Osteocyte (in vitro differentiated cells): ENCODE measurements at regions not wholly inside any gene's neighbourhood (a gene's known extent, or its start where the extent isn't known, plus 50 kb on each side); places are given as distances from the start of the nearest gene placed in this dataset.

Experiments used
- DNase-seq: peaks from one replicate; pipeline ENCODE4 v3.0.0; 2021; ENCODE audit warnings: mixed read lengths; ENCODE audit not compliant: unreplicated experiment; ENCODE audit errors: extremely low spot score
- H3K27ac Mint-ChIP-seq: one replicate; pipeline ENCODE4 v1.8.0; 2021; ENCODE audit warnings: mild to moderate bottlenecking, mixed read lengths; ENCODE audit not compliant: unreplicated experiment
- H3K27me3 Mint-ChIP-seq: one replicate; pipeline ENCODE4 v1.8.0; 2021; ENCODE audit warnings: mixed read lengths; ENCODE audit not compliant: unreplicated experiment
- H3K36me3 Mint-ChIP-seq: one replicate; pipeline ENCODE4 v1.8.0; 2021; ENCODE audit warnings: mixed read lengths; ENCODE audit not compliant: unreplicated experiment
- H3K4me1 Mint-ChIP-seq: one replicate; pipeline ENCODE4 v1.8.0; 2021; ENCODE audit warnings: mixed read lengths; ENCODE audit not compliant: unreplicated experiment
- H3K4me3 Mint-ChIP-seq: one replicate; pipeline ENCODE4 v1.8.0; 2021; ENCODE audit warnings: mild to moderate bottlenecking, moderate library complexity, mixed read lengths; ENCODE audit not compliant: unreplicated experiment
- H3K9me3 Mint-ChIP-seq: one replicate; pipeline ENCODE4 v1.8.0; 2021; ENCODE audit warnings: mixed read lengths; ENCODE audit not compliant: unreplicated experiment
- TF ChIP-seq, protein P1 (sequence below): fragments of 200-600 bp; sonication (generic); IDR thresholded peaks from 2 replicates; pipeline ENCODE4 v1.5.0; 2021; ENCODE audit warnings: antibody characterized with exemption, mild to moderate bottlenecking, moderate library complexity

DNA sequence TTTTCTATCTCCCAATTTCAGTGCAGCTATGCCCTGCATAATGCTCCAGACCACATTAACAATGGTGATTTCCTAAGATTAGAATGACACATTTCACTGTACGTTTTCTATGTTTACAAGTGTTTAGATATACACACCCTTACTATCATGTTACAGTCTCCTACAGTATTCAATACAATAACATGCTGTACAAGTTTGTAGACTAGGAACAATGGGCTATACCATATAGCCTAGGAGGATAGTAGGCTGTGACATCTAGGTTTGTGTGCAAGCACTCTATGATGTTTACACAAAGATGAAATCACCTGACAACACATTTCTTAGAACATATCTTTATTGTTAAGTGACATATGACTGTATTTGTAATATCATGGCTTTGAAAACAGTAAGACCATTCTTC is 1435.6 kb upstream of the NUDT12 start:
- Mint-ChIP-seq H3K36me3 (no peaks in the 10 kb centered on the region), H3K9me3 (peaks cover 1% of the 10 kb centered on the region), H3K4me3 (no peak overlapping the region), H3K27me3 (no peaks in the 10 kb centered on the region), H3K27ac (no peak overlapping the region), H3K4me1 (no peaks in the 10 kb centered on the region)
- DNase-seq = no peak
- TF ChIP-seq, protein P1, sequence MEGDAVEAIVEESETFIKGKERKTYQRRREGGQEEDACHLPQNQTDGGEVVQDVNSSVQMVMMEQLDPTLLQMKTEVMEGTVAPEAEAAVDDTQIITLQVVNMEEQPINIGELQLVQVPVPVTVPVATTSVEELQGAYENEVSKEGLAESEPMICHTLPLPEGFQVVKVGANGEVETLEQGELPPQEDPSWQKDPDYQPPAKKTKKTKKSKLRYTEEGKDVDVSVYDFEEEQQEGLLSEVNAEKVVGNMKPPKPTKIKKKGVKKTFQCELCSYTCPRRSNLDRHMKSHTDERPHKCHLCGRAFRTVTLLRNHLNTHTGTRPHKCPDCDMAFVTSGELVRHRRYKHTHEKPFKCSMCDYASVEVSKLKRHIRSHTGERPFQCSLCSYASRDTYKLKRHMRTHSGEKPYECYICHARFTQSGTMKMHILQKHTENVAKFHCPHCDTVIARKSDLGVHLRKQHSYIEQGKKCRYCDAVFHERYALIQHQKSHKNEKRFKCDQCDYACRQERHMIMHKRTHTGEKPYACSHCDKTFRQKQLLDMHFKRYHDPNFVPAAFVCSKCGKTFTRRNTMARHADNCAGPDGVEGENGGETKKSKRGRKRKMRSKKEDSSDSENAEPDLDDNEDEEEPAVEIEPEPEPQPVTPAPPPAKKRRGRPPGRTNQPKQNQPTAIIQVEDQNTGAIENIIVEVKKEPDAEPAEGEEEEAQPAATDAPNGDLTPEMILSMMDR = no peak

- TF ChIP-seq, protein P1 = no peak
- H3K4me1 Mint-ChIP-seq = no peaks in the 10 kb centered on the region
- peaks cover 5% of the 10 kb centered on the region for H3K36me3 Mint-ChIP-seq
- H3K9me3 Mint-ChIP-seq = peaks cover 25% of the 10 kb centered on the region
- no peaks in the 10 kb centered on the region for H3K27me3 Mint-ChIP-seq
- no peak overlapping the region for H3K27ac Mint-ChIP-seq
- DNase-seq = no peak
- H3K4me3 Mint-ChIP-seq = no peak overlapping the region
These were observed 1424.5 kb upstream of the NUDT12 start for GRCh38 chr5:104987074-104987473.

GRCh38 chr5:104977529-104977928 is 1414.9 kb upstream of the NUDT12 start:
- no peak for DNase-seq
- peaks cover 2% of the 10 kb centered on the region for H3K36me3 Mint-ChIP-seq
- no peaks in the 10 kb centered on the region for H3K27me3 Mint-ChIP-seq
- no peaks in the 10 kb centered on the region for H3K4me1 Mint-ChIP-seq
- H3K4me3 Mint-ChIP-seq = no peak overlapping the region
- no peak overlapping the region for H3K27ac Mint-ChIP-seq
- TF ChIP-seq, protein P1 = no peak
- peaks cover 17% of the 10 kb centered on the region for H3K9me3 Mint-ChIP-seq

DNA sequence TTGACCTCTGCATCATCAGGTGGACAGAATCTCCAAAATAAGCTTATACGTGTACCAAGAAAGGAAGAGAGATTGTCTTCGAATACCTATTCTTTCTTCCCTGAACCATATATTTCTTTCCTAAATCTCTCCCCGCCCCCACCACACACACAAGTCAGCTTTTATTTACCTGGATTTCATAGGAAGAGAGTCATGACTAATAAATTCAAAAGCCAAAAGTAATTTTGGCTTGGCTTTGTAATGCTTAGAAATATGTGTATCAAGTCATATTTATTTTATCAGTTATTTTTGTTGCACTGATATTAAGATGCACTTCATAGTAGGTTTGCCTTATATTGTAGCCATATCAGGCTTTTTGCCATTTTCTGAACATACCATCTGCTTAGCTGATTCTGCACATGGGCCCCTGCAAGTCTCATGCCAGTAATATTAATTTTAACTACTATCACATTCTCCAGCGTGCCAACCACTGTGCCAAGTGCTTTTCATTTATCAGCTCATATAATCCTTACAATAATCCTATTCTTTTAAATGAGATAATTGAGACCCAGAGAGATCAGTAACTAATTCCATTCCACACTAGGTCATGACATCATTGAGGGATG is 1405.3 kb upstream of the NUDT12 start:
- Mint-ChIP-seq H3K27me3 (no peaks in the 10 kb centered on the region), H3K4me1 (no peaks in the 10 kb centered on the region), H3K27ac (no peak overlapping the region), H3K9me3 (no peaks in the 10 kb centered on the region), H3K4me3 (no peak overlapping the region), H3K36me3 (no peaks in the 10 kb centered on the region)
- TF ChIP-seq, protein P1 = no peak
- no peak for DNase-seq

DNA sequence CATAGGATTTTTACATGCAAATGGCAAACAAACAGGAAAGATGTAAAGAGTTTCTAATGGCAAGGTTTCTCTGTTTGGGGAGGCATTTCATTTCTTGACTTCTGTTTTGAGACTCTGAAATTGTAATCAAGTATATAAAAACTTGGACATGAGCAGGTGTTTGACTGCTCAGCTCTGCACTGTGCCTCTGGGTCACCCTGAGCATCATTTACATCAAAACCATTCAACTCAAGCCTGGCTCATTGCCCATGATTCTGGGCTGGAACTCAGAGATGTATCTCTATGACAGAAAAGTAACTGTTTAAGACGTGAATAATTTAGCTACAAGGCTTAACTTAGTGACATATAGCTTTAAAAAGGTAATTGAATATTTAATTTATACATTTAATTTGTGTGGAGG is 1402.4 kb upstream of the NUDT12 start:
- TF ChIP-seq, protein P1 = no peak

More for the DNA sequence above, 1402.4 kb upstream of the NUDT12 start:
- H3K4me1 Mint-ChIP-seq = no peaks in the 10 kb centered on the region
- no peak for DNase-seq
- H3K27me3 Mint-ChIP-seq = no peaks in the 10 kb centered on the region
- no peak overlapping the region for H3K27ac Mint-ChIP-seq
- H3K36me3 Mint-ChIP-seq = no peaks in the 10 kb centered on the region
- H3K9me3 Mint-ChIP-seq = peaks cover 4% of the 10 kb centered on the region
- H3K4me3 Mint-ChIP-seq = no peak overlapping the region
